GM23338 (cell line): ENCODE measurements at regions not wholly inside any gene's neighbourhood (a gene's known extent, or its start where the extent isn't known, plus 50 kb on each side); places are given as distances from the start of the nearest gene placed in this dataset.

ENCODE experiments used
- ATAC-seq: fragments of 200-7000 bp; cut with Tn5 transposase; 3 replicates; pipeline ENCODE4 v1.9.1; 2020
- DNase-seq: peaks from one replicate; pipeline ENCODE4 v3.0.0-alpha.2; 2015; ENCODE audit warnings: low spot score
- H2AFZ ChIP-seq: fragments of 200-600 bp; sonication (generic); 2 replicates; pipeline ENCODE4 v1.8.0; 2016; ENCODE audit warnings: antibody characterized with exemption, mild to moderate bottlenecking, moderate library complexity
- H3F3A ChIP-seq: fragments of 200-600 bp; sonication (generic); replicated peaks from 2 replicates; pipeline ENCODE4 v1.8.0; 2017; ENCODE audit warnings: antibody characterized with exemption, mixed run types, low read depth
- H3K27ac ChIP-seq: fragments of 200-600 bp; sonication (generic); 2 replicates; pipeline ENCODE4 v1.6.1; 2016; ENCODE audit warnings: low read depth
- H3K27me3 ChIP-seq: fragments of 200-600 bp; sonication (generic); 2 replicates; pipeline ENCODE4 v1.8.0; 2016; ENCODE audit warnings: mild to moderate bottlenecking, mixed run types, moderate library complexity; ENCODE audit not compliant: insufficient read depth
- H3K36me3 ChIP-seq: fragments of 200-600 bp; sonication (generic); 2 replicates; pipeline ENCODE4 v1.8.0; 2016; ENCODE audit warnings: mild to moderate bottlenecking; ENCODE audit not compliant: insufficient read depth
- H3K4me1 ChIP-seq: fragments of 200-600 bp; sonication (generic); 2 replicates; pipeline ENCODE4 v1.8.0; 2016; ENCODE audit warnings: mild to moderate bottlenecking, moderate library complexity; ENCODE audit not compliant: insufficient read depth
- H3K4me2 ChIP-seq: fragments of 200-600 bp; sonication (generic); 2 replicates; pipeline ENCODE4 v1.7.1; 2017; ENCODE audit warnings: mixed run types
- H3K4me3 ChIP-seq: fragments of 200-600 bp; sonication (generic); 2 replicates; pipeline ENCODE4 v1.6.1; 2016; ENCODE audit warnings: mixed run types
- H3K79me2 ChIP-seq: fragments of 200-600 bp; sonication (generic); replicated peaks from 2 replicates; pipeline ENCODE4 v1.8.0; 2017; ENCODE audit warnings: mild to moderate bottlenecking; ENCODE audit not compliant: insufficient read depth
- H3K9me2 ChIP-seq: fragments of 200-600 bp; sonication (generic); 2 replicates; pipeline ENCODE4 v1.8.0; 2017; ENCODE audit not compliant: insufficient read depth
- H4K20me1 ChIP-seq: fragments of 200-600 bp; sonication (generic); replicated peaks from 2 replicates; pipeline ENCODE4 v1.8.0; 2017; ENCODE audit warnings: mild to moderate bottlenecking; ENCODE audit not compliant: insufficient read depth
- H3K27ac Mint-ChIP-seq: 2 replicates; pipeline ENCODE4 v1.8.0; 2020; ENCODE audit warnings: inconsistent platforms, mild to moderate bottlenecking, moderate library complexity, mixed read lengths
- H3K27me3 Mint-ChIP-seq: 3 replicates; pipeline ENCODE4 v1.8.0; 2022; ENCODE audit warnings: low read depth, mild to moderate bottlenecking, moderate library complexity, mixed read lengths, inconsistent platforms; ENCODE audit not compliant: insufficient read depth, poor library complexity
- H3K36me3 Mint-ChIP-seq: 3 replicates; pipeline ENCODE4 v1.8.0; 2021; ENCODE audit warnings: low read depth, mild to moderate bottlenecking, inconsistent platforms, moderate library complexity, mixed read lengths
- H3K4me1 Mint-ChIP-seq: 3 replicates; pipeline ENCODE4 v1.8.0; 2020; ENCODE audit warnings: mild to moderate bottlenecking, inconsistent platforms, mixed read lengths
- H3K4me3 Mint-ChIP-seq: 3 replicates; pipeline ENCODE4 v1.8.0; 2021; ENCODE audit warnings: moderate library complexity, mild to moderate bottlenecking, inconsistent platforms, mixed read lengths
- H3K9me3 Mint-ChIP-seq: 3 replicates; pipeline ENCODE4 v1.8.0; 2020; ENCODE audit warnings: moderate library complexity, mild to moderate bottlenecking, inconsistent platforms, mixed read lengths
- CREB1 ChIP-seq: fragments of 250-450 bp; sonication (Bioruptor Pico); IDR thresholded peaks from 2 replicates; pipeline ENCODE4 v1.5.0; 2020; ENCODE audit warnings: low read depth, mild to moderate bottlenecking, moderate library complexity
- CTCF ChIP-seq, 2 experiments: fragments of 200-600 bp in 1 of 2; sonication (generic) in 1 of 2; conservative IDR thresholded peaks; 2 replicates each; pipeline versions ENCODE4 v1.5.1 to v1.6.1; 2016 to 2017; ENCODE audit warnings: antibody characterized with exemption in 2 of 2, low read depth in 2 of 2, mild to moderate bottlenecking in 2 of 2, moderate library complexity in 1 of 2
- ETS1 ChIP-seq: IDR thresholded peaks from 2 replicates; pipeline ENCODE4 v1.6.1; 2016; ENCODE audit warnings: antibody characterized with exemption
- JUNB ChIP-seq: IDR thresholded peaks from one replicate; pipeline ENCODE4 v1.6.1; 2016; ENCODE audit warnings: antibody characterized with exemption; ENCODE audit not compliant: unreplicated experiment
- ZNF114 ChIP-seq: fragments of 250-450 bp; sonication (Bioruptor Pico); IDR thresholded peaks from 2 replicates; pipeline ENCODE4 v1.5.0; 2020; ENCODE audit warnings: mild to moderate bottlenecking, moderate library complexity
- ZNF331 ChIP-seq: fragments of 250-450 bp; sonication (Bioruptor Pico); IDR thresholded peaks from 2 replicates; pipeline ENCODE4 v1.5.0; 2020; ENCODE audit warnings: low read depth, mild to moderate bottlenecking, moderate library complexity
- ZNF462 ChIP-seq: fragments of 250-450 bp; sonication (Bioruptor Pico); IDR thresholded peaks from 2 replicates; pipeline ENCODE4 v1.5.0; 2020; ENCODE audit warnings: mild to moderate bottlenecking, moderate library complexity

- no peak for TF ChIP-seq ZNF462 (CRISPR knock-in tag)
Measured at GRCh38 chr16:65463652-65464260, 341.9 kb upstream of the CDH11 start (continued).

GRCh38 chr16:65457084-65457483 lies 335.2 kb upstream of the CDH11 start:
- H3K4me3 Mint-ChIP-seq, result no peak overlapping the region
- Histone ChIP-seq H2AFZ (no peak overlapping the region), H3K4me2 (no peak overlapping the region), H4K20me1 (no peaks in the 10 kb centered on the region), H3K4me3 (no peak overlapping the region), H3K9me2 (no peaks in the 10 kb centered on the region; the same call in 1 of the 2 replicates), H3K27me3 (no peaks in the 10 kb centered on the region), H3F3A (no peaks in the 10 kb centered on the region), H3K27ac (no peak overlapping the region), H3K36me3 (no peaks in the 10 kb centered on the region), H3K4me1 (no peaks in the 10 kb centered on the region), H3K79me2 (no peaks in the 10 kb centered on the region)
- peaks cover 3% of the 10 kb centered on the region for H3K27me3 Mint-ChIP-seq
- H3K9me3 Mint-ChIP-seq, result no peaks in the 10 kb centered on the region; the same call in 2 of the 3 replicates
- H3K36me3 Mint-ChIP-seq, result no peaks in the 10 kb centered on the region
- ATAC-seq, result no peak
- DNase-seq, result no peak
- H3K4me1 Mint-ChIP-seq, result no peaks in the 10 kb centered on the region
- no peak overlapping the region for H3K27ac Mint-ChIP-seq
- TF ChIP-seq ETS1, result no peak
- TF ChIP-seq JUNB, result no peak
- no peak for TF ChIP-seq ZNF114
- no peak for TF ChIP-seq CREB1 (CRISPR knock-in tag)
- TF ChIP-seq CTCF (conservative IDR thresholded peaks at IDR 0.05; ENCODE audit: low read depth in 2 of 2), result no peak
- TF ChIP-seq ZNF331 (CRISPR knock-in tag), result no peak
